HuH-7.5 (cell line): ENCODE measurements at regions not wholly inside any gene's neighbourhood (a gene's known extent, or its start where the extent isn't known, plus 50 kb on each side); places are given as distances from the start of the nearest gene placed in this dataset.
"Not testable (repeated sequence)": the region's sequence is repeated elsewhere in the genome, so short reads cannot be mapped to it uniquely, and the experiment has no call there.

Experiments used
- DNase-seq: peaks from one replicate; pipeline ENCODE4 v3.0.0; 2011; ENCODE audit warnings: low spot score

DNA sequence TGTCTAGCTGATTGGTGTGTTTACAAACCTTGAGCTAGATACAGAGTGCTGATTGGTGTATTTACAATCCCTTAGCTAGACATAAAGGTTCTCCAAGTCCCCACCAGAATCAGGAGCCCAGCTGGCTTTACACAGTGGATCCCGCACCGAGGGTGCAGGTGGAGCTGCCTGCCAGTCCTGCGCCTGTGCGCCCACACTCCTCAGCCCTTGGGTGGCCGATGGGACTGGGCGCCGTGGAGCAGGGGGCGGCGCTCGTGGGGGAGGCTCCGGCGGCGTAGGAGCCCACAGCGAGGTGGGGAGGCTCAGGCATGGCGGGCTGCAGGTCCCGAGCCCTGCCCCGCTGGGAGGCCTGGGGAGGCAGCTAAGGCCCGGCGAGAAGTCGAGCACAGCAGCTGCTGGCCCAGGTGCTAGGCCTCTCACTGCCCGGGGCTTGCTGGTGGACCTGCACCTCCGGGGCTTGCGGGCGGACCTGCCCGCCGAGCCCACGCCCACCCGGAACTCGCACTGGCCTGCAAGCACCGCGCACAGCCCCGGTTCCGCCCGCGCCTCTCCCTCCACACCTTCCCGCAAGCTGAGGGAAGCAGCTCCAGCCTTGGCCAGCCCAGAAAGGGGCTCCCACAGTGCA lies 51.0 kb upstream of the CDYL start:
- DNase-seq = not testable (repeated sequence)

DNA sequence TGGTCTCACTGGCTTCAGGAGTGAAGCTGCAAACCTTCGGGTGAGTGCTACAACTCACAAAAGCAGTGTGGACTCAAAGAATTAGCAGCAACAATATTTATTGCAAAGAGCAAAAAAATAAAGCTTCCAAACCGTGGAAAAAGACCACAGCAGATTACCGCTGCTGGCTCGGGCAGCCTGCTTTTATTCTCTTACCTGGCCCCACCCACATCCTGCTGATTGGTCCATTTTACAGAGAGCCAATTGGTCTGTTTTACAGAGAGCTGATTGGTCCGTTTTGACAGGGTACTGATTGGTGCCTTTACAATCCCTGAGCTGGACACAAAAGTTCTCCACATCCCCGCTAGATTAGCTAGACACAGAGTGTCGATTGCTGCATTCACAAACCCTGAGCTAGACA lies 51.5 kb upstream of the CDYL start:
- DNase-seq = not testable (repeated sequence)

DNA sequence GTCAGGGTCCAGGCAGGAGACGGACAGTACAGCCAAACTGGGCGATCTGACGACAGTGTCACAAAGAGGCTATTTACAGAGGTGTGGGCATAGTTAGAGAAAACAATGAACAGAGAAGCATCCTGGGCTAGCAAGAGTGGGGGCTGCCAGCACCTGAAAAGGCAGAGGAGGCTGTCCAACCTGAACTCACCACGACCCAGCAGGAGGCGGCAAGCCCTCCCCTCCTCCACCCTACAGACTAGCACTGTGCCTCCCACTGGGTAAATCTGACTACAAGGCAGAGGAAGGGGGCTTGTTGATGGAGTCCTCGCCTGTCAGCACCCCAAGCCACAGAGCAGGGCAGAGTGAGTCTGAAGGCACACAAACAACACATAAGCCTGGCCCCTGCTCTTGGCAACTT lies 52.8 kb upstream of the CDYL start:
- DNase-seq = no peak

DNA sequence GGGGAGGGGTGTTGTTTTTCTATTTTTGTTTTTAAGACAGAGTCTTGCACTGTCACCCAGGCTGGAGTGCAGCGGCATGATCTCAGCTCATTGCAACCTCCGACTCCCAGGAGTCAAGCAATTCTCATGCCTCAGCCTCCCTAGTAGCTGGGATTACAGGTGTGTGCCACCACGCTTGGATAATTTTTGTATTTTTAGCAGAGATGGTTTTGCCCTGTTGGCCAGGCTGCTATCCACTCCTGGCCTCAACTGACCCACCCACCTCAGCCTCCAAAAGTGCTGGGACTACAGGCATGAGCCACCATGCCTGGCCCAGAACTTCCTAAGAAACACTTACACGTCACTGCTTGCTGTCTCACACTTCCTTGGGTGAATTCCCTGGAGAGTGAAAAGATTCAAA lies 54.8 kb upstream of the CDYL start:
- DNase-seq = not testable (repeated sequence)

DNA sequence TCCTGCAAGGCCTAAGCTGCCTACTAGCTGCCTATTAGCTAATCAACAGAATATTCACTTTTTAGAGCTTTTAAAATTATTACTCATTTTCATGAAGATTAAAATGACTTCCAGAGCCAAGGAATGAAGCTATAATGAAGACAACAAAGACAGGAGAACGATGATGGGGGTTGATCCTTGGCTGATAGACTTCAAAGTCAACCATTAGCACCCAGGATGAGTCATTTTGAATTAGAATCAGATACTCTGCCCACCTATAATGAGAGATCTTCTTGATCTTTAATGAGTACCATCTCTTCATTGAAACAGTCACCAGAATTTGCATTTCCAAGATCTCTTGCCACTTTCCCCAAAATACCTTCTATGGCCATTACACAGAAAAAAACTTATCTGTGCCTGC lies 56.7 kb upstream of the CDYL start:
- no peak for DNase-seq

DNA sequence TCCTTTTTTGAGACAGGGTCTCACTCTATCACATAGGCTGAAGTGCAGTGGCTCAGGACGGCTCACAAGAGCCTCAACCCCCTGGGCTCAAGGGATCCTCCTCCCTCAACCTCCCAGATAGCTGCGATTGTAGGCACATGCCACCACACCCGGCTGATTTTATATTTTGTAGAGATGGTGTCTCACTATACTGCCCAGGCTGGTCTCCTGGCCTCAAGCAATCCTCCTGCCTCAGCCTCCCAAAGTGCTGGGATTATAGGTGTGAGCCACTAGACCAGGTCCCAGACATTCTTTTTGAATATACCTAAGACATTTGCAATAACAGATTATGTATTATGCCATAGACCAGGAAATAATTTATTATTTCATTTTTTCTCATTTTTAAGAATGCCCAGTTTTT lies 58.3 kb upstream of the CDYL start:
- no peak for DNase-seq

DNA sequence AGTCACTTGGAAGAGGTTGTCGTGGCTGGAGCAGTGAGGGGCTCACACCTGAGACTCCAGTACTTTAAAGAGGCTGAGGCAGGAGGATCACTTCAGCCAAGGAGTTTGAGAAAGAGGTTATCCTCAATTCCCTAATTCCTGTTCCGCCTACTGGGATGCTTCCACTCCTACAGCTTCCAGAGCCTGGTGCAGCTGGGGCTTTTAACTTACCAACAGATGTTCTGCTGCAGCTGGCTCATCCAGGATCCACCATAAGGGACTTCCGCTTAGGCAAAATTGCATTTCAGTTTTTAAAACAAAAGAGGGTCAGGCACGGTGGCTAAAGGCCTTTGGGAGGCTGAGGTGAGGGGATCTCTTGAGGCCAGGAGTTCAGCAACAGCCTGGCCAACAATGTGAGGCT lies 59.1 kb upstream of the CDYL start:
- no peak for DNase-seq

DNA sequence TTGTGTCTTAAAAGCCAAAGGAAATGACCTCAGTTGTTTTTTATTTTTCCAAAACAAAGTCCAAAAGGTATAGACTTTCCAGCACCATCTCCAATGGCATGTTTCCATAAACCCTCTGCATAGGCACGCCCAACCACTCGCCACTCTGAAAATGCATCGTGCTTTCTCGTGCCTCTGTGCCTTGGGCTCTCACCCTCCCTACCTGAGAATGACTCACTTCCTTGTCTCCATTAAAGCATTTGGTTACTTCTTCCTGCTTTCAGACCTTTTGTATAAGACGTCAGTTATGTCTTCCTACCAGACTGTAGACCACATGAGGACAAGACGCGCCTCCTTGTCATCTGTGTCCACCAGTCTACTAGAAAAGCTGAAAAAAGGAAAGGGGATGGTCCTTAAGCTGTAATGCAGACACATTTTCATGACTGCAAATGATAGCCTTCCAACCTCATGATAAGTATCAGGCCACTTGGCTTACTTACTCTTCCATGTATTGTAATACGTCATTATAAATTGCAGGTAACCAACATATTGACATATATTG lies 61.2 kb upstream of the CDYL start:
- no peak for DNase-seq

DNA sequence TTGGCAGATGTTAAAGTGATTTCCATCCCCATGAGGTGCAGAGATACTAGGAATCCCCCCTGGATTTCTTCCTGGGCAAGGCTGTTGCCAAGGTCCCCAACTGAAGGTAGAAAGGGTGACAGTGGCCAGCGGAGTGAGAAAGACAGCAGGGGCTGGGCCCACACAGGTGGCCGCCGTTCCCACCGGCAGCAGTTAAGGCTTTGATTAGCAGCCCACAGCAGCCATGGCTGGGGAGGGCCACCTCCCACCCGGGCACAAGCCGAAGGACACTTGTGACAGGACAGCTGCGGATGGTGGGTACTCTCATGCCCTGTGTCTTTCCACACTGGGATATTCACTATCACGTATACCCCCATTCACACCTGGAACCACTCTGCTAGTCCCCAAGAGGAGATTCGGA lies 63.9 kb upstream of the CDYL start:
- DNase-seq = no peak

DNA sequence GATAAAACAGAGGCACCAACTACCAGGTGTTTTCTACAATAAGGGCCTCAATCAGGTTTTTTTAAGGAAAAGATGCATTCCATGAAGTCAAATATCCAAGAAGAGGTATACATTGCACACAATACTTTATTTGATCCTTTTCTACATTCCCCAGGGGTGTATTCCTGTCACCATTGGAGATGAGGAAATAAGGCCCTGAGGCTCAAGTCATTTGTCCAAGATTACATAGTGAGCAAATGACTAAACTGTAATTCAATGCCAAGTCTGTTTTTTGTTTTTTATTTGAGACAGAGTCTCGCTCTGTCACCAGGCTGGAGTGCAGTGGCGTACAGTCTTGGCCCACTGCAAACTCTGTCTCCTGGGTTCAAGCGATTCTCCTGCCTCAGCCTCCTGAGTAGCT lies 69.2 kb upstream of the CDYL start:
- DNase-seq = no peak

DNA sequence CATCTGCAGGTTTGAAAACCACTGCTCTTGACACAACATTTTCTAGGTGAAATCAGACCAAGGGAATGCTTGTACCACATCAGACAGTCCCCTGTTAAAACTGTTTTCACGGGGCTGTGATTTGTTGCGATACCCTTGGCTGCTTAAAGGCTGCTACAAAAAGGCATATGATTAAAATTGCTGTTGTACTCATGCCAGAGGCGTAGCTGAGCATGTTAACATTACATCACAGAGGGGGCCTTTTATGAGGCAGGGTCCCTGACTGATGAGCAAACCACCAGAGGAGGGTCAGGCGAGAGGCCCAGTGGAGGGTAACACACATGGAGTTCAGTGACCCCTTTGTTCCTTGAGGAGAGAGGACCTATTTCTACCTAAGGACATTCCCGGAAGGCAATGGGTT lies 70.4 kb upstream of the CDYL start:
- no peak for DNase-seq

DNA sequence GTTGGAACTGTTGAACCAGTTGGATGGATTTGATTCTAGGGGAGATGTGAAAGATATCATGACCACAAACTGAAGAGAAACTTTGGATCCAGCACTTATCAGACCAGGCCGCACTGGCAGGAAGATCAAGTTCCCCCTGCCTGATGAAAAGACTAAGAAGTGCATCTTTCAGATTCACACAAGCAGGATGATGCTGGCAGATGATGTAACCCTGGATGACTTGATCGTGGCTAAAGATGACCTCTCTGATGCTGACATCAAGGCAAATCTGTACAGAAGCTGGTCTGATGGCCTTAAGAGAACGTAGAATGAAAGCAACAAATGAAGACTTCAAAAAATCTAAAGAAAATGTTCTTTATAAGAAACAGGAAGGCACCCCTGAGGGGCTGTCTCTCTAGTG lies 72.8 kb upstream of the CDYL start:
- no peak for DNase-seq

DNA sequence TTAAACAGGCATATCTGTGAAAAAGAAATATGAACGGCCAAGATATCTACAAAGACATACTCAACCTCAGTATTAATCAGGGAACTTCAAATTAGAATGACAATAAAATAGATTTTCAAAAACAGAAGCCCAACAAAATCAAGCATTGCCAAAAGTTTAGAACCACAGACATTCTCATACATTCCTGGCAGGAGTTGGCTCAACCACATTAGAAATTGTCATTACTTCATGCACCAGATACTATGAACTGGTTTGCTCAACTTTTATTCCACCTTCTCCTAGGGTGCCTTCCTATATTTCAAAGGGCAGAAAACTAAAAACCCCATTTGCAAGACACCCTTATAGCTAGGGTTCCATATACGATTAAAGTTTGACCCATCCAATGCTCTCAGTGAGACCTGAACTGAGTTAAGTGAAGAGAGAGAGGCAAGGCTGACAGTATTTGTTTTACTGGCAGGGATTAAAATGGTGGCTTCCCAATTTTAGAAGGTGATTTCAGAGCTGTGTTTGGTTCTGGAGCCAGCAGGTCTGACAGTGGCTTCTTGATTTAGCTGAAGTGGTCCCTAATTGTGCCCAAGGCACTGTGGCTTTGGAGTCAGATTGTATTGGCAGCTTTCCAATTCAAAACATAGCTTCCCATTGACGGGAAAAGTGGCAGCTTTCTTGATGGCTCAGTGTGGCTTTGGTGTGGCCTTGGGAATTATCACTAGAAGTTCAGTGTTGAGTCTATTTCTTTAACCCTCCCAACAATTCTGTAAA lies 77.1 kb upstream of the CDYL start:
- DNase-seq = no peak

DNA sequence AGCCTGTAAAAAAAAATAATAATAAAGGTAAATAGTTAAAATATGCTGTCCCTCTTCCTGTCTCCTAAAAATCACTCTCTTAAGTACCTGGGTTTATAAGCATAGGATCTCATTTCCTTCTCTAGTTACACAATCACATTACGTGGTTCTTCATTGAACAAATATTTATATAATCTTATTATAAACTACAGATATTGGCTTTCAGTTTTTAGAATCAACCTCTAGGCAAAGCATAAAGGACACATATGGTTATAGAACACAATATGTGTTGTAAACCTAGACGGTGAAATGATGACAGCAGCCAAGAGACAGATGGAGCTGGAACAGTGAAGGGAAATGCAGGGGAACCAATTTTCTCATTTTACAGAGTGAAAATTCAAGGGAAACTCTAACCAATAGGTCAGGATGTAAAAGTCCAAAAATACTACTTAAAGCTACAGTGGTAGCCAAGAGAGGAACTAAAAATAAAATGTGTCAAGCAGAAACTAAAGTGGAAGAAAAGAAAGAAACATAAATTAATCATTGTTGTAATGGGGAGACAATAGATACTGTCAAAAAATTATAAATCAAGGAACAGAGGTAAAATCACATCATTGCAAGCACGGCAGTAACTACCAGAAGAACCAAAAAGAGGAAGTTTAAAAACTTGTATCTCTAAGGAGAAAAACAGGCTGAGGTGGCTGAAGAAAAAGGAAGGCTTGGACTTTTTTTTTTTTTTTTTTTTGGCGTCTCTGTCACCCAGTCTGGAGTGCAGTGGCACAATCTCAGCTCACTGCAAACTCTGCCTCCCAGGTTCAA lies 82.8 kb upstream of the CDYL start:
- DNase-seq = no peak

DNA sequence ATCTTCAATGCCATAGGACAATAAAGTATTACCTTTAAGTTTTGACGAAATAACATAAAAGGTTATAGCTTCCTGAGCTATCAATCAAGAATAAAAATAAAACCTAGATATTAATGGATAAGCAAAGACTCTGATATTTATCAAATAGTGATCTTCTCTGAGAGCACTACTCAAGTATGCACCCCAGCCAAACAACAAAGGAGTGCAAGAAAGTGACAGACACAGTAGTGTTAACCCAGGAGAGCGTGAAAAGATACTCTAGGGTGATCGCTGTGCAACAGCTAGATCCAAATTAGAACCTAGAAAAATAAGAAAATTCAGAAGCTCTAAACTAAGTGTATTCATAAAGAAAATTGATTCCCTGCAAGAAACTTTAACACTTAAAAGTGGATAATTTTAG lies 83.5 kb upstream of the CDYL start:
- no peak for DNase-seq

DNA sequence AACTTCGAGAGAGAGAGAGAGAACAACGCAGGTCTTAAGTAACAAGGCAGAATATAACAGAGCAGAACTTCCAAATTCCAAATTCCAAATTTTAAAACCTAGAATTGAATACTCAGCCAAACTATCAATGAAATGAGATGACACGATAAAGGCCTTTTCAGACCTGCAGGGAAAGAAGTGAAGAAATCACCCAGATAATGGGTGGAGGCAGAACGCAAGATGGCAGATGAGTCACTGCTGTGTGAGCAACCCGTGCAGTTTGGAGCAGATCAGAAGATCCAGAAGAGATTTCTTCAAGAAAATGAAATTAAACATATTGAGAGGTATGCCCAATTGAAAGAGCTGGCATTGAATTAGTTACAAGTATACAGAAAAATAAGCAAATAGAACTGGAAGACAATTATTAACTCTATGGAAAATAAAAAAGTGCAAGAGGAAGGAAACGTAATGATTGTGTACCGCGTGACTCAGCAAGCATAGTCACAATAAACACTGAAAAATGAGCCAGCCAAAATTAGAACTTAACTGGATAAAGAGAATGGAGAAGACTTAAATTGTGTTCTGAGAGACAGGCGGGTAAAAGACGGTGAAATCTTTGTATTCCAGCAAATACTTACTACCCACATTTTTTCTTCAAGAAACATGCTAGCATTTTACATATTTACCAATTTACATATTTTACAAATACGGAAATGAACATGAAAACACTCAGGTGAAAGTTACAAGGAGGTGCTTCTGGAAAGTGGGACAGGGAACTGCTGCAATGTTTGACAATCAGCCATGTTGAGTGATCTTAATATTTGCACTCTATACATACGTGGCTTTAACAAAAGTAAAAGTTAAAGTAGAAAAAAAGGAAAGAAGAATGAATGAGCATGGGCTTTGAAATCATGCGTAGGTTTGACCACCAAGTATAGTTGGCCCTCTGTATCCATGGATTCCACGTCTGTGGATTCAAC lies 87.9 kb upstream of the CDYL start:
- no peak for DNase-seq

DNA sequence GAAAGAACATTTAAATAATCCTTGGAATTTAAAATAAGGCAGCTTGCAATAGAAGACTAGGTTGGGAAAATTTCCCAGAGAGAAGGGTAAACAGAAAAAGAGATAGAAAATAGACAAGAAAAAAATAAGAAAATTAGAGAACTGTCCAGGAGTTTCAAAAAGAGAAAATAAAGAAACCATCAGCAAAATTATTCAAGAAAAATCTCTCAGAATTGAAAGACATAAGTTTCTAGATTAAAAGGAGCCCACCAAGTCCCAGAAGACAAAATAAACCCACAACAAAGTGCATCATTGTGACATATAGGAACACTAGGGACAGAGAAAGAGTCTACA lies 88.6 kb upstream of the CDYL start:
- DNase-seq = no peak

DNA sequence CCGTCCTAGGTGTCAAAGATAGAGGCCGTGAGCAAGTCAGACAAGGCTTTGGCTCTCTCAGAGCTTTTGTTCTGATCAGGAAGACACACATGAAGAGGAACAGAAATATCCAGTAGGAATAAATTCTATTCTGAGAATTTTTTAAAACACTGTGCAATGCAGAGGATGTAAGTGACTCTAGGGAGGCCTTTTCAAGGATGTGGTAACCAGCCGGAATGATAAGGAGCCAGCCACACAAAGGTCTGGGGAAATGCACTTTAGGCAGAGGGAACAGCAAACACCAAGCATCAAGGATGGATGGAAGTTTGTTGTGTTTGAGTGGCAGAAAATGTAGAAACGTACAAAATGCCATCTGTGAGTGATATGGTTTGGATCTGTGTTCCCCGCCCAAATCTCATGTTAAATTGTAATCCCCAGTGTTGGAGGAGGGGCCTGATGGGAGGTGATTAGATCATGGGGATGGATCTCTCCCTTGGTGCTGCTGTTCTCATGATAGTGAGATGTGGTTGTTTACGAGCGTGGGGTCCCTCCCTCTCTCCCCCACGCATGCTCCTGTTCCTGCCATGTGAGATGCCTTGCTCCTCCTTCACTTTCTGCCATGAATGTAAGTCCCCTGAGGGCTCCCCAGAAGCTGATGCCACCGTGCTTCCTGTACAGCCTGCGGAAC lies 93.6 kb upstream of the CDYL start:
- DNase-seq = no peak

DNA sequence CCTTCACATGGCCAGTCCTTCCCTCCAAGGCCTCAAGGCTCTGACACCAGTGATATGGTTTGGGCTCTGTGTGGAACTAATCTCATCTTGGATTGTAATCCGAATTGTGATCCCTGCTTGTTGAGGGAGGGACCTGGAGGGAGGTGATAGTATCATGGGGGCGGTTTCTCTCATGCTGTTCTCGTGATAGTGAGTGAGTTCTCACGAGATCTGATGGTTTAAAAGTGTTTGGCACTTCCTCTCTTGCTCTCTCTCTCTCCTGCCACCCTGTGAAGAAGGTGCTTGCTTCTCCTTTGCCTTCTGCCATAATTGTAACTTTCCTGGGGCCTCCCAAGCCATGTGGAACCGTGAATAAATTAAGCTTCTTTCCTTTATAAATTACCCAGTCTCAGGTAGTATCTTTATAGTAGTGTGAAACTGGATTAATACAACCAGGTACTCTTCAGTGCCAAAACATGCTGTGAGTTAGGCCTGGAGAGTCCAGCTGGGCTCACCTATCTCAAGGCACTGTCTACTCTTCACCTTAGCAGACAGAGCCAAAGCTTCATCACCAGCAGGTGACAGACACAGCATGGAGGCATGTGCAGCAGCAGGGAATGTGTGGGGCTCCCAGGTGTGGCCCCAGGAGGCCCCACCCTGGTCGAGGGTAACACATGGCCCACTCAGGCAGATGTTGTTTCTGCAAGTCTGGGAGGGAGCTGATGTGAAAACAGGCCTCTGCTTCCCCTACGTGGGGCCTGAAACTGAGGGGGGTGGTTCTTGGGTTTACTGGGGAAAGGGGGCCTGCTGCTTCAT lies 97.5 kb upstream of the CDYL start:
- DNase-seq = no peak

DNA sequence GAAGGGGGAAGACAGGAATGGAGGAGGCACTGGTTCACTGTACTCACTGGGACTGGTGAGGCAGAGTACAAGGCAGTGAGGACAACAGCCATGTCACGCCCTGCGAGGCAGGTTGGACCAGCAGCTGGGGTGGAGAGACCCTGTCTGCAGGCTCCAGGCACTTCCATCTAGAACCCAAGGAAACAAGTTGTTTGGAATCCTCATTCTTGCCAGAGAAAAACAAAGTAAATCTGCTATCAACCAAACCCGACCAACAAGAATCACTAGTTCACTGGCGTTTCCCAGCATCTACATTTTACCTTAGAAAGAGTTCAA lies 98.5 kb upstream of the CDYL start:
- DNase-seq = no peak
